H9 (cell line): ENCODE measurements at regions not wholly inside any gene's neighbourhood (a gene's known extent, or its start where the extent isn't known, plus 50 kb on each side); places are given as distances from the start of the nearest gene placed in this dataset.

Source experiments
- DNase-seq: peaks from one replicate; pipeline ENCODE4 v3.0.0-alpha.2; 2017
- H2AFZ ChIP-seq: one replicate; pipeline ENCODE4 v1.6.1; 2013; ENCODE audit warnings: mild to moderate bottlenecking, low read length, control low read depth, moderate library complexity
- H2AK5ac ChIP-seq: 2 replicates; pipeline ENCODE4 v1.6.1; 2013; ENCODE audit warnings: low read length, control low read depth, mixed read lengths; ENCODE audit not compliant: insufficient read length
- H2BK120ac ChIP-seq: one replicate; pipeline ENCODE4 v1.6.1; 2013; ENCODE audit warnings: low read depth, mild to moderate bottlenecking, low read length, control low read depth, inconsistent platforms; ENCODE audit not compliant: poor library complexity, severe bottlenecking
- H2BK12ac ChIP-seq: 2 replicates; pipeline ENCODE4 v1.6.1; 2013; ENCODE audit warnings: low read length, control low read depth, mixed read lengths, low read depth; ENCODE audit not compliant: insufficient read length
- H2BK15ac ChIP-seq: 2 replicates; pipeline ENCODE4 v1.6.1; 2013; ENCODE audit warnings: low read depth, low read length, control low read depth
- H2BK20ac ChIP-seq: one replicate; pipeline ENCODE4 v1.6.1; 2013; ENCODE audit warnings: low read depth, mild to moderate bottlenecking, low read length, control low read depth, inconsistent platforms; ENCODE audit not compliant: poor library complexity, severe bottlenecking
- H2BK5ac ChIP-seq: 2 replicates; pipeline ENCODE4 v1.6.1; 2013; ENCODE audit warnings: low read length, control low read depth, mixed read lengths; ENCODE audit not compliant: insufficient read length
- H3K14ac ChIP-seq: 2 replicates; pipeline ENCODE4 v1.6.1; 2013; ENCODE audit warnings: low read length, control low read depth; ENCODE audit not compliant: insufficient read depth
- H3K18ac ChIP-seq: 2 replicates; pipeline ENCODE4 v1.6.1; 2013; ENCODE audit warnings: low read depth, mild to moderate bottlenecking, mixed read lengths, low read length, control low read depth; ENCODE audit not compliant: insufficient read length
- H3K23ac ChIP-seq: 2 replicates; pipeline ENCODE4 v1.6.1; 2013; ENCODE audit warnings: low read length, control low read depth, mixed read lengths, low read depth; ENCODE audit not compliant: insufficient read length
- H3K23me2 ChIP-seq: 2 replicates; pipeline ENCODE4 v1.6.1; 2013; ENCODE audit warnings: low read depth, mild to moderate bottlenecking, mixed read lengths, low read length, control low read depth; ENCODE audit not compliant: insufficient read length, poor library complexity, severe bottlenecking
- H3K27ac ChIP-seq: 2 replicates; pipeline ENCODE4 v1.5.1; 2013; ENCODE audit warnings: low read length, control low read depth, mixed read lengths, low read depth; ENCODE audit not compliant: insufficient read length
- H3K27me3 ChIP-seq: 2 replicates; pipeline ENCODE4 v1.6.1; 2013; ENCODE audit warnings: low read length, control low read depth, inconsistent platforms; ENCODE audit not compliant: insufficient read depth
- H3K4ac ChIP-seq: 2 replicates; pipeline ENCODE4 v1.6.1; 2013; ENCODE audit warnings: low read depth, mild to moderate bottlenecking, control low read depth, inconsistent platforms, low read length, moderate library complexity
- H3K4me1 ChIP-seq: 2 replicates; pipeline ENCODE4 v1.6.1; 2013; ENCODE audit warnings: low read length, control low read depth, inconsistent platforms; ENCODE audit not compliant: insufficient read depth
- H3K4me2 ChIP-seq: 2 replicates; pipeline ENCODE4 v1.6.1; 2013; ENCODE audit warnings: low read length, control low read depth, mixed read lengths; ENCODE audit not compliant: insufficient read length, insufficient read depth
- H3K56ac ChIP-seq: 2 replicates; pipeline ENCODE4 v1.6.1; 2013; ENCODE audit warnings: low read depth, mild to moderate bottlenecking, mixed read lengths, low read length, control low read depth; ENCODE audit not compliant: insufficient read length
- H3K79me1 ChIP-seq: 2 replicates; pipeline ENCODE4 v1.6.1; 2013; ENCODE audit warnings: low read depth, mild to moderate bottlenecking, moderate library complexity, low read length, control low read depth, inconsistent platforms; ENCODE audit not compliant: insufficient read depth, poor library complexity, severe bottlenecking
- H3K79me2 ChIP-seq: 2 replicates; pipeline ENCODE4 v1.6.1; 2013; ENCODE audit warnings: low read length, control low read depth, inconsistent platforms; ENCODE audit not compliant: insufficient read depth
- H3K9ac ChIP-seq: 2 replicates; pipeline ENCODE4 v1.6.1; 2013; ENCODE audit warnings: low read length, control low read depth, mixed read lengths; ENCODE audit not compliant: insufficient read length; ENCODE audit errors: extremely low read depth
- H3K9me3 ChIP-seq: one replicate; pipeline ENCODE4 v1.6.1; 2013; ENCODE audit warnings: low read depth, low read length, inconsistent platforms; ENCODE audit not compliant: control insufficient read depth
- H3T11ph ChIP-seq: one replicate; pipeline ENCODE4 v1.6.1; 2013; ENCODE audit warnings: mild to moderate bottlenecking, low read length, control low read depth, inconsistent platforms
- H4K20me1 ChIP-seq: one replicate; pipeline ENCODE4 v1.6.1; 2013; ENCODE audit not compliant: control insufficient read depth, insufficient read length, insufficient read depth
- H4K5ac ChIP-seq: 2 replicates; pipeline ENCODE4 v1.6.1; 2013; ENCODE audit warnings: low read depth, mild to moderate bottlenecking, mixed read lengths, low read length, control low read depth; ENCODE audit not compliant: insufficient read length
- H4K8ac ChIP-seq: replicated peaks from 2 replicates; pipeline ENCODE4 v1.6.1; 2013; ENCODE audit warnings: low read length, control low read depth, mixed read lengths, low read depth; ENCODE audit not compliant: insufficient read length
- H4K91ac ChIP-seq: 2 replicates; pipeline ENCODE4 v1.6.1; 2013; ENCODE audit warnings: low read depth, mild to moderate bottlenecking, moderate library complexity, mixed read lengths, low read length, control low read depth; ENCODE audit not compliant: insufficient read length
- H3K27ac Mint-ChIP-seq, 3 experiments: 2 replicates in 2 of 3; 3 replicates in 1 of 3; pipeline ENCODE4 v1.8.0; 2020 to 2021; ENCODE audit warnings: mixed read lengths in 3 of 3, mild to moderate bottlenecking in 1 of 3, moderate library complexity in 1 of 3
- H3K27me3 Mint-ChIP-seq: 2 replicates; pipeline ENCODE4 v1.8.0; 2021; ENCODE audit warnings: low read depth, mild to moderate bottlenecking, moderate library complexity, mixed read lengths
- H3K36me3 Mint-ChIP-seq, 3 experiments: 2 replicates in 2 of 3; 3 replicates in 1 of 3; pipeline ENCODE4 v1.8.0; 2020 to 2021; ENCODE audit warnings: low read depth in 3 of 3, mixed read lengths in 3 of 3; ENCODE audit not compliant: insufficient read depth in 1 of 3
- H3K4me1 Mint-ChIP-seq, 2 experiments: 2 replicates each; pipeline ENCODE4 v1.8.0; 2020; ENCODE audit warnings: mixed read lengths in 2 of 2
- H3K4me3 Mint-ChIP-seq, 2 experiments: 2 replicates in 1 of 2; 3 replicates in 1 of 2; pipeline ENCODE4 v1.8.0; 2020 to 2021; ENCODE audit warnings: mild to moderate bottlenecking in 2 of 2, mixed read lengths in 2 of 2, moderate library complexity in 1 of 2
- H3K9me3 Mint-ChIP-seq, 2 experiments: 2 replicates in 1 of 2; 3 replicates in 1 of 2; pipeline ENCODE4 v1.8.0; 2020; ENCODE audit warnings: mild to moderate bottlenecking in 2 of 2, mixed read lengths in 2 of 2, moderate library complexity in 1 of 2
- CTCF ChIP-seq: fragments of 200-600 bp; sonication (generic); conservative IDR thresholded peaks from 3 replicates; pipeline ENCODE4 v1.8.0; 2021; ENCODE audit warnings: antibody characterized with exemption, mild to moderate bottlenecking

DNA sequence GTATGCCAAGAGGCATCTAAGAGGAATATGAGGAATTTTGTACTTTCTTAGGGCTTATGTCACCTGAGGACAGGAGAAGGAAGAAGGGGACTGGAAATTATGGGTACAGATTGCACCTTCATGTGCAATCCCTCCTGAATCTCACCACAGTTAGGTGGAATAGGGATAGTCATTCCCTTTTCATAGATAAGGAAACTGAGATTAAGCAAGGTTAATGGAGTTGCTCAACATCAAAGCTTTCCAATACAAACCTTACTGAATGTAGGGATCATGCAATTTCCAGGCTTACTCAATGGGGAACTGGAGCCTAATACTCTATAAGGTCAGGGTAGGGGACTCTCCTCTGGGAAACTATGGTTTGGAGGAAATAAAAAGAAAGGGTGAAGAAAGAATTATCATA, 133.0 kb downstream of the C11orf87 start:
- no peaks in the 10 kb centered on the region for H3K36me3 Mint-ChIP-seq

More for the DNA sequence above, 133.0 kb downstream of the C11orf87 start:
- Histone ChIP-seq H4K5ac (no peak overlapping the region), H3K27me3 (no peaks in the 10 kb centered on the region), H3K4me1 (no peaks in the 10 kb centered on the region), H3K4ac (no peak overlapping the region), H3K23ac (no peak overlapping the region), H3K14ac (no peak overlapping the region), H3K56ac (no peak overlapping the region), H3K79me2 (no peaks in the 10 kb centered on the region), H3K23me2 (no peaks in the 10 kb centered on the region), H2BK5ac (no peak overlapping the region), H3K79me1 (no peaks in the 10 kb centered on the region), H3K4me2 (no peak overlapping the region), H4K8ac (no peak overlapping the region), H2BK20ac (no peak overlapping the region), H3T11ph (no peak overlapping the region), H3K18ac (no peak overlapping the region), H2BK15ac (no peak overlapping the region), H2AK5ac (no peak overlapping the region), H3K9me3 (no peaks in the 10 kb centered on the region), H4K20me1 (no peaks in the 10 kb centered on the region), H2AFZ (no peak overlapping the region), H4K91ac (no peak overlapping the region), H2BK12ac (no peak overlapping the region), H3K9ac (no peak overlapping the region), H3K27ac (no peak overlapping the region), H2BK120ac (no peak overlapping the region)
- no peak for DNase-seq
- Mint-ChIP-seq H3K27ac (no peak overlapping the region), H3K9me3 (peaks cover 0 to 6% of the 10 kb centered on the region in 2 experiments; a peak in 2 of 5 replicates), H3K4me1 (no peaks in the 10 kb centered on the region), H3K27me3 (no peaks in the 10 kb centered on the region), H3K4me3 (no peak overlapping the region)
- TF ChIP-seq CTCF: no peak
